ENCODE measurements at regions not wholly inside any gene's neighbourhood (a gene's known extent, or its start where the extent isn't known, plus 50 kb on each side); places are given as distances from the start of the nearest gene placed in this dataset.

DNA sequence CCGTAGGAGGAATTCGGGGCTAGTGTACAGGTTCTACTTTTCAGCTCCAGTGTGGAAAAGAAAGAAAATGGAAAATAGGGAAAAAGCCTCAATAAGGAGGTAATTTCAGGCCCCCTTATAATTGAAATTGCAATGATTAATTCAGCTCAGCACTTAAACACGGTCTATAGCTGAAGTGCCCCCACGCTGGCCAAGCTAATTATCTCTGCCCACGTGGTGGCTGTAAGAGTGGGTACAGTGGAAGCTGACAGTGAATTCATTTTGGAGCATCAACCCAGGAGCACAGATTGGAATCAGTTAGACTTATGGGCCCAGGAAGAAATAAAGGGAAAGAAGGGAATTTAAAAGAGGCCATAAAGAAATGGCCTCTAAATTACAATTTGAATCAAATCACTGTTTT, 631.1 kb upstream of the CPEB2 start (continued):
- TF ChIP-seq, protein P1, sequence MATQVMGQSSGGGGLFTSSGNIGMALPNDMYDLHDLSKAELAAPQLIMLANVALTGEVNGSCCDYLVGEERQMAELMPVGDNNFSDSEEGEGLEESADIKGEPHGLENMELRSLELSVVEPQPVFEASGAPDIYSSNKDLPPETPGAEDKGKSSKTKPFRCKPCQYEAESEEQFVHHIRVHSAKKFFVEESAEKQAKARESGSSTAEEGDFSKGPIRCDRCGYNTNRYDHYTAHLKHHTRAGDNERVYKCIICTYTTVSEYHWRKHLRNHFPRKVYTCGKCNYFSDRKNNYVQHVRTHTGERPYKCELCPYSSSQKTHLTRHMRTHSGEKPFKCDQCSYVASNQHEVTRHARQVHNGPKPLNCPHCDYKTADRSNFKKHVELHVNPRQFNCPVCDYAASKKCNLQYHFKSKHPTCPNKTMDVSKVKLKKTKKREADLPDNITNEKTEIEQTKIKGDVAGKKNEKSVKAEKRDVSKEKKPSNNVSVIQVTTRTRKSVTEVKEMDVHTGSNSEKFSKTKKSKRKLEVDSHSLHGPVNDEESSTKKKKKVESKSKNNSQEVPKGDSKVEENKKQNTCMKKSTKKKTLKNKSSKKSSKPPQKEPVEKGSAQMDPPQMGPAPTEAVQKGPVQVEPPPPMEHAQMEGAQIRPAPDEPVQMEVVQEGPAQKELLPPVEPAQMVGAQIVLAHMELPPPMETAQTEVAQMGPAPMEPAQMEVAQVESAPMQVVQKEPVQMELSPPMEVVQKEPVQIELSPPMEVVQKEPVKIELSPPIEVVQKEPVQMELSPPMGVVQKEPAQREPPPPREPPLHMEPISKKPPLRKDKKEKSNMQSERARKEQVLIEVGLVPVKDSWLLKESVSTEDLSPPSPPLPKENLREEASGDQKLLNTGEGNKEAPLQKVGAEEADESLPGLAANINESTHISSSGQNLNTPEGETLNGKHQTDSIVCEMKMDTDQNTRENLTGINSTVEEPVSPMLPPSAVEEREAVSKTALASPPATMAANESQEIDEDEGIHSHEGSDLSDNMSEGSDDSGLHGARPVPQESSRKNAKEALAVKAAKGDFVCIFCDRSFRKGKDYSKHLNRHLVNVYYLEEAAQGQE (IDR thresholded peaks at IDR 0.05; ENCODE audit: low read depth, low read length), result no peak
- TF ChIP-seq, protein P2, sequence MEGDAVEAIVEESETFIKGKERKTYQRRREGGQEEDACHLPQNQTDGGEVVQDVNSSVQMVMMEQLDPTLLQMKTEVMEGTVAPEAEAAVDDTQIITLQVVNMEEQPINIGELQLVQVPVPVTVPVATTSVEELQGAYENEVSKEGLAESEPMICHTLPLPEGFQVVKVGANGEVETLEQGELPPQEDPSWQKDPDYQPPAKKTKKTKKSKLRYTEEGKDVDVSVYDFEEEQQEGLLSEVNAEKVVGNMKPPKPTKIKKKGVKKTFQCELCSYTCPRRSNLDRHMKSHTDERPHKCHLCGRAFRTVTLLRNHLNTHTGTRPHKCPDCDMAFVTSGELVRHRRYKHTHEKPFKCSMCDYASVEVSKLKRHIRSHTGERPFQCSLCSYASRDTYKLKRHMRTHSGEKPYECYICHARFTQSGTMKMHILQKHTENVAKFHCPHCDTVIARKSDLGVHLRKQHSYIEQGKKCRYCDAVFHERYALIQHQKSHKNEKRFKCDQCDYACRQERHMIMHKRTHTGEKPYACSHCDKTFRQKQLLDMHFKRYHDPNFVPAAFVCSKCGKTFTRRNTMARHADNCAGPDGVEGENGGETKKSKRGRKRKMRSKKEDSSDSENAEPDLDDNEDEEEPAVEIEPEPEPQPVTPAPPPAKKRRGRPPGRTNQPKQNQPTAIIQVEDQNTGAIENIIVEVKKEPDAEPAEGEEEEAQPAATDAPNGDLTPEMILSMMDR (IDR thresholded peaks at IDR 0.05), result no peak
- TF ChIP-seq CHD2 (IDR thresholded peaks at IDR 0.05; ENCODE audit: low read length, partially characterized antibody), result no peak
- no peak for TF ChIP-seq TAF1 (IDR thresholded peaks at IDR 0.05; ENCODE audit: borderline replicate concordance, low read depth, low read length)
- no peak for TF ChIP-seq YY1 (IDR thresholded peaks at IDR 0.05; ENCODE audit: low read depth)
- no peak for TF ChIP-seq NFIC (IDR thresholded peaks at IDR 0.05; ENCODE audit: borderline replicate concordance)
- no peak for TF ChIP-seq JUND (IDR thresholded peaks at IDR 0.05)

DNA sequence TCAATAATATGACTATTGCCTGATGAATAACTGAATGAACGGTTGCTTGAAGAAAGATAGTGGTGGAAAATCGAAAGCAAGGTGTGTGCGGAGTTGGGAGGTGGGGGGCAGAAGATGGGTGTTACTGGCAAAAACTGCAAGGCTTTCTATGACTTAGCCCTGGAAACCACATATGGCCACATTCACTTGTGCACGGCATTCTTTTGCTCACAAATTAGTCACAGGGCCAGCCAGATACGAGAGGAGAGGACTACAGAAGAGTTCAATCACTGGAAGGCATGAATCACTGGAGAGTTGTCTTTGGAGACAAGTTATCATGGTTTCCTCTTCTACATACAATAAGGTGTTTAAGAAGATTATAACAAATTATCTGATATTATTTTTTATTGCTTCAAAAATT, 626.5 kb upstream of the CPEB2 start:
- POLR2A ChIA-PET, result no interaction called here
- no peaks in the 10 kb centered on the region for H3K36me3 ChIP-seq (replicated peaks in 1 of 2; ENCODE audit: control insufficient read depth in 1 of 2, insufficient read depth in 2 of 2, low read length in 1 of 2)
- WGBS (ENCODE audit: low lambda C conversion rate), result 44% methylated on average over 5 of the region's 5 CpGs
- no peaks in the 10 kb centered on the region for H3K4me1 ChIP-seq (ENCODE audit: control insufficient read depth in 1 of 2, insufficient read depth in 2 of 2, low read depth in 1 of 2, low read length in 1 of 2)
- no peaks in the 10 kb centered on the region for H3K79me2 ChIP-seq (ENCODE audit: insufficient read depth)
- H3K9ac ChIP-seq, result no peak overlapping the region
- TF ChIP-seq POLR2AphosphoS5 (IDR thresholded peaks at IDR 0.05; ENCODE audit: low read depth, low read length) (no peak), NFIC (IDR thresholded peaks at IDR 0.05; ENCODE audit: borderline replicate concordance) (no peak)
- H4K20me1 ChIP-seq (ENCODE audit: insufficient read depth), result no peaks in the 10 kb centered on the region
- CTCF ChIA-PET, result interaction anchor here (0.6 kb wide), 1 partner anchor 453 kb away, joined by 3 read pairs; no protein-coding TSS in a partner anchor
- no peaks in the 10 kb centered on the region for H3K9me2 ChIP-seq
- no peaks in the 10 kb centered on the region for H3F3A ChIP-seq (replicated peaks; ENCODE audit: insufficient read depth)
- H3K4me2 ChIP-seq, result no peak overlapping the region
- no peaks in the 10 kb centered on the region for H3K27me3 ChIP-seq (ENCODE audit: insufficient read depth)
- H3K27ac ChIP-seq (ENCODE audit: low read depth in 2 of 2, low read length in 1 of 2), result no peak overlapping the region
- no peak overlapping the region for H2AFZ ChIP-seq (ENCODE audit: low read depth)
- no peak overlapping the region for H3K4me3 ChIP-seq (ENCODE audit: low read depth in 2 of 2, low read length in 1 of 2)
- no peak for DNase-seq
- H3K9me3 ChIP-seq, result no peaks in the 10 kb centered on the region

DNA sequence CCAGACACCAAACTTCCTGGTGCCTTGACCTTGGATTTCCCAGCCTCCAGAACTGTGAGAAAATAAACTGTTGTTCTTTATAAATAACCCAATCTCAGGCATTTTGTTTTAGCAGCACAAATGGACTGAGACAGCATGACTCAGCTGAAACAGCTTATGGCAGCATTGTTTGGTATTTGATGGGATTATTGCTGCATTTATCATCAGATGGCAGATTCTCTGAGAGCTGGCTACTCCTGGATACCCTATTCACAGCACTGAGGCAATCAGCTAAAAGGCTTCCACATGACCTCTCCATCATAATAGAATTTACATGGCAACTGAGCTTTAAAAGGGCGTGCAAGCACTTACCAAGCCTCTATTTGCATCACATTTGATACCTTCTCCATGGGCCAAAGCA, 623.1 kb upstream of the CPEB2 start:
- WGBS (ENCODE audit: low lambda C conversion rate), result 7% methylated on average over 1 of the region's 1 CpG
- Histone ChIP-seq H3K4me1 (ENCODE audit: control insufficient read depth in 1 of 2, insufficient read depth in 2 of 2, low read depth in 1 of 2, low read length in 1 of 2) (no peaks in the 10 kb centered on the region), H3K9ac (no peak overlapping the region), H3K36me3 (replicated peaks in 1 of 2; ENCODE audit: control insufficient read depth in 1 of 2, insufficient read depth in 2 of 2, low read length in 1 of 2) (no peaks in the 10 kb centered on the region), H3K79me2 (ENCODE audit: insufficient read depth) (no peaks in the 10 kb centered on the region), H4K20me1 (ENCODE audit: insufficient read depth) (no peaks in the 10 kb centered on the region), H3K9me3 (no peaks in the 10 kb centered on the region), H3K9me2 (no peaks in the 10 kb centered on the region), H3F3A (replicated peaks; ENCODE audit: insufficient read depth) (no peaks in the 10 kb centered on the region), H3K4me2 (no peak overlapping the region), H3K27me3 (ENCODE audit: insufficient read depth) (no peaks in the 10 kb centered on the region), H3K27ac (ENCODE audit: low read depth in 2 of 2, low read length in 1 of 2) (no peak overlapping the region), H3K4me3 (ENCODE audit: low read depth in 2 of 2, low read length in 1 of 2) (no peak overlapping the region), H2AFZ (ENCODE audit: low read depth) (no peak overlapping the region)
- ChIA-PET CTCF (no interaction called here), POLR2A (no interaction called here)
- TF ChIP-seq FOSL2 (IDR thresholded peaks at IDR 0.05; ENCODE audit: borderline replicate concordance, low read depth), result no peak
- TF ChIP-seq TEAD4 (IDR thresholded peaks at IDR 0.05; ENCODE audit: borderline replicate concordance, insufficient read depth), result no peak
- TF ChIP-seq JUND (IDR thresholded peaks at IDR 0.05), result no peak
- TF ChIP-seq EZH2phosphoT487 (IDR thresholded peaks at IDR 0.05; ENCODE audit: borderline replicate concordance, low read depth), result no peak
- TF ChIP-seq RFX5 (IDR thresholded peaks at IDR 0.05; ENCODE audit: low read length), result no peak
- no peak for DNase-seq

Measured in SK-N-SH (cell line).